HUES48 (cell line): ENCODE measurements at regions not wholly inside any gene's neighbourhood (a gene's known extent, or its start where the extent isn't known, plus 50 kb on each side); places are given as distances from the start of the nearest gene placed in this dataset.

Source experiments
- H3K27ac ChIP-seq: one replicate; pipeline ENCODE4 v1.7.0; 2013; ENCODE audit warnings: low read depth, low read length, inconsistent platforms
- H3K27me3 ChIP-seq: 2 replicates; pipeline ENCODE4 v1.6.1; 2013; ENCODE audit warnings: mild to moderate bottlenecking, low read length; ENCODE audit not compliant: control insufficient read depth, insufficient read depth
- H3K36me3 ChIP-seq: 2 replicates; pipeline ENCODE4 v1.6.1; 2013; ENCODE audit warnings: low read length; ENCODE audit not compliant: control insufficient read depth, insufficient read depth
- H3K4me1 ChIP-seq: 2 replicates; pipeline ENCODE4 v1.6.1; 2013; ENCODE audit warnings: mild to moderate bottlenecking, low read length; ENCODE audit not compliant: control insufficient read depth, insufficient read depth
- H3K4me3 ChIP-seq: 2 replicates; pipeline ENCODE4 v1.5.1; 2013; ENCODE audit warnings: mild to moderate bottlenecking, low read depth, low read length
- H3K9ac ChIP-seq: 2 replicates; pipeline ENCODE4 v1.6.1; 2013; ENCODE audit warnings: mild to moderate bottlenecking, low read depth, low read length, moderate library complexity
- H3K9me3 ChIP-seq: 2 replicates; pipeline ENCODE4 v1.6.1; 2013; ENCODE audit warnings: low read length; ENCODE audit not compliant: control insufficient read depth, insufficient read depth

GRCh38 chr18:68147728-68148127 lies 567.2 kb downstream of the TMX3 start:
- H3K36me3 ChIP-seq = no peaks in the 10 kb centered on the region
- H3K9ac ChIP-seq = no peak overlapping the region
- no peak overlapping the region for H3K27ac ChIP-seq
- H3K9me3 ChIP-seq = 0 out of 2 replicates have a peak, but pooled peaks cover 2% of the 10 kb centered on the region
- no peaks in the 10 kb centered on the region for H3K27me3 ChIP-seq
- H3K4me1 ChIP-seq = peaks cover 11% of the 10 kb centered on the region; the same call in 1 of the 2 replicates
- no peak overlapping the region for H3K4me3 ChIP-seq

- no peaks in the 10 kb centered on the region for H3K27me3 ChIP-seq
- no peak overlapping the region for H3K4me3 ChIP-seq
- no peak overlapping the region for H3K9ac ChIP-seq
- no peak overlapping the region for H3K27ac ChIP-seq
- no peaks in the 10 kb centered on the region for H3K4me1 ChIP-seq
- no peaks in the 10 kb centered on the region for H3K36me3 ChIP-seq
- H3K9me3 ChIP-seq = no peaks in the 10 kb centered on the region
These were observed 593.1 kb downstream of the TMX3 start for GRCh38 chr18:68121826-68122225.

- Histone ChIP-seq H3K27me3 (no peaks in the 10 kb centered on the region), H3K9ac (no peak overlapping the region), H3K4me3 (no peak overlapping the region), H3K9me3 (no peaks in the 10 kb centered on the region), H3K27ac (no peak overlapping the region), H3K36me3 (no peaks in the 10 kb centered on the region), H3K4me1 (no peaks in the 10 kb centered on the region)
These were observed 593.6 kb downstream of the TMX3 start for GRCh38 chr18:68121308-68121707.

- Histone ChIP-seq H3K27me3 (no peaks in the 10 kb centered on the region), H3K36me3 (no peaks in the 10 kb centered on the region), H3K9me3 (no peaks in the 10 kb centered on the region), H3K4me1 (peaks cover 5% of the 10 kb centered on the region; the same call in 1 of the 2 replicates), H3K4me3 (no peak overlapping the region), H3K9ac (no peak overlapping the region), H3K27ac (no peak overlapping the region)
These were observed 598.5 kb upstream of the DSEL start for GRCh38 chr18:68114989-68115388.

DNA sequence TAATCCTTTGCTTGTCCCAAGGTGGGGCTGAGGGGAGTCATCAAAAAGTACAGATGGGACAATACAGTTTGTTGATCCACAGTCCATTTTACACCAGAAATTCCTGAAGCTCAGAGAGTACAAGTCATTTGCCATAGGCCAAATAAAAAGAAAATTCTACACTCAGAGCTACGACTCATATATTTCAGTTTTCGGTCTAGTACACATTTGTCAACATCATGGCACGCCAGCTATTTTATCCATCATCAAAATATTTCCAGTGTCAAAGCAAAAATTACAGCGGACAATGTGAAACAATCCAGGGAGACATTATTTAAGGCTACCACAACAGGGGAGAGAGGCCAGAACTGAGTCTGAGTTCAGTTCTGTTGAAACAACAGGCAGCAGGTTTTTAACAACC lies 587.5 kb upstream of the DSEL start:
- Histone ChIP-seq H3K36me3 (no peaks in the 10 kb centered on the region), H3K4me1 (peaks cover 9% of the 10 kb centered on the region; the same call in 1 of the 2 replicates), H3K9me3 (no peaks in the 10 kb centered on the region), H3K9ac (no peak overlapping the region), H3K27ac (no peak overlapping the region), H3K27me3 (no peaks in the 10 kb centered on the region), H3K4me3 (no peak overlapping the region)

DNA sequence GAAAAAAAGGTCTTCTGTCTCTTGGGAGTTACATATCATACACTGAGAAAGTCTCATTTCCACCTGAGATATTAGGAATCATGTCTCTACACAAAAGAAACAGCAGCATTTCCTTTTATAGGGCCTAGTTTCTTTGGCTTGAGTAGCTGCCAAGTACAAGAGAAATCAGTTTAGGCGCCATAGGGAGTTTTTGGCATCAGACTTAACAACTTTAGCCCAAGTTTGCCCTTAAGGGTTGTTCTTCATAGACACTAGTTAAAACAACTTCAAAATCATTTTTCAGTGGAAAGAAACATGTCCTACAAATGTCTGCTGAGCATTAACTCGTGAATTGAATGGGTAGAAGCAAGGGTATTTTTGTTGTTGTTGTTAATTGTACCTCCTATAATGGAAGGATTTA lies 587.0 kb upstream of the DSEL start:
- peaks cover 9% of the 10 kb centered on the region; the same call in 1 of the 2 replicates for H3K4me1 ChIP-seq
- no peaks in the 10 kb centered on the region for H3K9me3 ChIP-seq
- no peak overlapping the region for H3K4me3 ChIP-seq
- no peaks in the 10 kb centered on the region for H3K36me3 ChIP-seq
- H3K27ac ChIP-seq = no peak overlapping the region
- H3K27me3 ChIP-seq = no peaks in the 10 kb centered on the region
- no peak overlapping the region for H3K9ac ChIP-seq

DNA sequence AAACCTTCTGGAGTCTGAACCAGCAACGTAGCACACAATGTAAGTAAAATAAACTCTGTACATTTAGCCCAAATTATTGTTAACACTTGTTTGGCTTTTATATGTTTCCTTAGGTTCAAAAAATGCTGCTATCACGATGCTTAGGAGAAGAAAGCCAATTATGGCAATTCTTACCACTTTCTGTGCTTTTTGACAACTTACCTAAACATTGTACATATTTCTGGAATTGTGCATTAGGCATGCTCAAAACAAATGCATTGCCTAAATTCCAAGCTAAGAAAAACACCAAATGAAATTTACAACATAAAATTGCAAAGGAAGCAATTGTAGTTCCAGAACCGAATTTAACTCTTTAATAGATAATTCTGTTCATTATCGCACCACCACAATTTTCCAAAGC lies 585.6 kb upstream of the DSEL start:
- Histone ChIP-seq H3K9me3 (no peaks in the 10 kb centered on the region), H3K9ac (no peak overlapping the region)

DNA sequence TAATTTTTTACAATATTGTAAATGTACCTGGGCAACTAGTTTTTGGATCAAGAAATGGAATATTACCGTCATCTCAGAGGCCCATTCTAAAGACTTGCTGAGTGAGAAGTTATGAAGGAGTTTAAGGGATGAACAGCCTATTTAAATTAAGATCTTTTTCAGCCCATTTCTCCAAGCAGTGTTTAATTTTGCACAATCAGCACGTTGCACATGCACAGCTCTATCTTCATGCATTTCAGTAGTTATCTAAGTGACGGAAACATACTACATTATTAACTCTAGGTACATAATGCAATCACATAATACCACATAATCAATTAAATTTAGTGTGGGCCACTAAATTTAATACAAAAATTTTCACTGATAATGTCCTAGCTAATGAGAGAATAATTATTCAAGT lies 582.1 kb upstream of the DSEL start:
- Histone ChIP-seq H3K9ac (no peak overlapping the region), H3K4me1 (no peaks in the 10 kb centered on the region), H3K27ac (no peak overlapping the region), H3K4me3 (no peak overlapping the region), H3K9me3 (no peaks in the 10 kb centered on the region), H3K36me3 (no peaks in the 10 kb centered on the region), H3K27me3 (no peaks in the 10 kb centered on the region)

More for the DNA sequence above, 585.6 kb upstream of the DSEL start:
- peaks cover 9% of the 10 kb centered on the region; the same call in 1 of the 2 replicates for H3K4me1 ChIP-seq
- H3K27me3 ChIP-seq = no peaks in the 10 kb centered on the region
- no peaks in the 10 kb centered on the region for H3K36me3 ChIP-seq
- no peak overlapping the region for H3K4me3 ChIP-seq
- no peak overlapping the region for H3K27ac ChIP-seq

DNA sequence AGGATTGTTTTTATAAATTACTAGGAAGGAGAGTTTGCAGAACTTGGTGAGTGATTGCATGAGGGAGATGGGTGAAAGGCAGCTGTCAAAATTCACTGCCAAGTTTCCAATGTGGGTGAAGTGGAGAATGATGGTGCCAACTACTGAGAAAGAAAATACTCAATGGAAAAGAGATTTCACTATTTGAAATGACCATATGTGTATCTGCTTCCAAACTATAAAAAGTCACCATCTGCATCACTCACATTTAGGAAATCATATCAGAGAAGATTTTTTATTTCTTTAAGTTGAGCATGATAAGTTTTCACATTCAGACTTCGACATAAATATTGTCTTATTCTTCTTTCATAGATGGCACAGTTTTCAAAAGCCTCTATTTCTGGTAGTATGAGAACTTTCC lies 570.0 kb upstream of the DSEL start:
- Histone ChIP-seq H3K27me3 (no peaks in the 10 kb centered on the region), H3K36me3 (no peaks in the 10 kb centered on the region), H3K9ac (no peak overlapping the region), H3K4me1 (peaks cover 17% of the 10 kb centered on the region), H3K4me3 (no peak overlapping the region), H3K27ac (no peak overlapping the region), H3K9me3 (no peaks in the 10 kb centered on the region)

DNA sequence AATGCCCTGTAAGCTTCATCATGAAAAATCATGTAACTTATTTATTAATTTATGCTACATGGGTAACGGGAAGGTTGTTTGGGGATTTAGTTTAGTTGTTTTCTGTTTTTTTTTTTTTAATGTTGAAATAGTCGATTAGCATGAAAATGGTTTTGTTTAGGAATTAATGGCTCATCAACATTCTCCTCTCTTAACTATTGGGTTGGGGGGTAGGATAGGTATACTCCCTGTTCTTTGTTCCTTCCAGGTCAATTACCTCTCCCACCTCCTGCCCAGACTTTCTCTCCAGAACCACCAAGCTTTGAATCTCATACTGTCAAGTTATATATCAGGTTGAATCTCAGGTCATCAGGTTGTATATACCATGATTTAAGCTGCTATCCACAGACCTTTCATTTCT lies 568.7 kb upstream of the DSEL start:
- Histone ChIP-seq H3K9ac (no peak overlapping the region), H3K36me3 (no peaks in the 10 kb centered on the region), H3K27ac (no peak overlapping the region), H3K27me3 (no peaks in the 10 kb centered on the region), H3K9me3 (no peaks in the 10 kb centered on the region), H3K4me1 (peaks cover 17% of the 10 kb centered on the region), H3K4me3 (no peak overlapping the region)

DNA sequence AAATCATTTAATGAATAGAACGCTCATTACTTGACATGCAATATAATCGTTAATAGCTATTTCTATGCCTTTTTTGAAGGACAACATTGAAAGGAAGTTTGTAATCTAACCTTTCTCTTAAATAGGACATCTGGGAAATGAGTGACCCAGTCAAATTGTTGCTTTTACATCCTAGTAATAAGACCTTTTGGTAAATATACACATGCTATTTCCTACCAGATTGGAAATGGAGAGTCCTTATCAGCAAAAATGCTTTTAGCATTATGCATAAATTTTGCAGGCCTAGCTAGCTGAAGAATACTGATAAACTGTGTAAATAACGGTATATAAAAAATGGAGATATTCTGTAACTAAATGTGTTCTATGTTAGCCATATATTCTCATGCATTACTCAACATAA lies 567.3 kb upstream of the DSEL start:
- no peaks in the 10 kb centered on the region for H3K9me3 ChIP-seq
- peaks cover 17% of the 10 kb centered on the region for H3K4me1 ChIP-seq
- H3K36me3 ChIP-seq = no peaks in the 10 kb centered on the region
- H3K27me3 ChIP-seq = no peaks in the 10 kb centered on the region
- no peak overlapping the region for H3K9ac ChIP-seq
- H3K27ac ChIP-seq = no peak overlapping the region
- no peak overlapping the region for H3K4me3 ChIP-seq

GRCh38 chr18:68083131-68083530 lies 566.6 kb upstream of the DSEL start:
- no peaks in the 10 kb centered on the region for H3K27me3 ChIP-seq
- H3K27ac ChIP-seq = no peak overlapping the region
- no peaks in the 10 kb centered on the region for H3K36me3 ChIP-seq
- no peak overlapping the region for H3K9ac ChIP-seq
- no peak overlapping the region for H3K4me3 ChIP-seq
- H3K4me1 ChIP-seq = peaks cover 17% of the 10 kb centered on the region
- H3K9me3 ChIP-seq = no peaks in the 10 kb centered on the region
